Chondrocyte (in vitro differentiated cells): ENCODE measurements at regions not wholly inside any gene's neighbourhood (a gene's known extent, or its start where the extent isn't known, plus 50 kb on each side); places are given as distances from the start of the nearest gene placed in this dataset.

Source experiments
- DNase-seq: peaks from one replicate; pipeline ENCODE4 v3.0.0; 2021; ENCODE audit warnings: mixed read lengths, low spot score
- H3K27ac Mint-ChIP-seq: one replicate; pipeline ENCODE4 v1.8.0; 2021; ENCODE audit warnings: mild to moderate bottlenecking, moderate library complexity, mixed read lengths; ENCODE audit not compliant: unreplicated experiment
- H3K27me3 Mint-ChIP-seq: 2 replicates; pipeline ENCODE4 v1.8.0; 2021; ENCODE audit warnings: low read depth, mixed read lengths
- H3K36me3 Mint-ChIP-seq: 2 replicates; pipeline ENCODE4 v1.8.0; 2021; ENCODE audit warnings: low read depth, mixed read lengths
- H3K4me1 Mint-ChIP-seq: 2 replicates; pipeline ENCODE4 v1.8.0; 2021; ENCODE audit warnings: low read depth, mild to moderate bottlenecking, mixed read lengths
- H3K4me3 Mint-ChIP-seq: one replicate; pipeline ENCODE4 v1.8.0; 2021; ENCODE audit warnings: mild to moderate bottlenecking, moderate library complexity, mixed read lengths; ENCODE audit not compliant: unreplicated experiment
- H3K9me3 Mint-ChIP-seq: 2 replicates; pipeline ENCODE4 v1.8.0; 2021; ENCODE audit warnings: low read depth, mixed read lengths
- TF ChIP-seq, protein P1 (sequence below): fragments of 200-600 bp; sonication (generic); IDR thresholded peaks from 2 replicates; pipeline ENCODE4 v1.5.0; 2021; ENCODE audit warnings: antibody characterized with exemption, mild to moderate bottlenecking, moderate library complexity

DNA sequence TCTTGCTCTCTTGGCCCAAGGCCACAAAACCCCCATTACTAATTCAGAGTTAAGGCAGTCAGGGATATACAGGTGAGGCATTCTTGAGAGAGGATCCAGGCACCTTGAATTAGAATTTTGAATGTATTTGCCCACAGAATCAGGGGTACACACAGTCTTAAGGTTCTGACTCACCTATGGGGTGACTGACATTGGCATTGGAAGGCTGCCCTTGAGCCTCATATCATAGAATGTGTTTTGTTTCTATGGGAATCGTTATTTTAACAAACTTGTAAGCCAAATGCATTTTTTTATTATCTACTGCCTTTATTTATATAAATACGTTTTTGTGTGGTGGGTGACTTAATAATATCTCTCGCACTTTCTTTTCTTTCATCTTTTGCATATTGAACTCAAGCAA lies 218.6 kb upstream of the CITED2 start:
- Mint-ChIP-seq H3K4me3 (no peak overlapping the region), H3K36me3 (no peaks in the 10 kb centered on the region), H3K9me3 (no peaks in the 10 kb centered on the region), H3K4me1 (peaks cover 77% of the 10 kb centered on the region), H3K27ac (no peak overlapping the region), H3K27me3 (no peaks in the 10 kb centered on the region)
- DNase-seq = no peak
- TF ChIP-seq, protein P1, sequence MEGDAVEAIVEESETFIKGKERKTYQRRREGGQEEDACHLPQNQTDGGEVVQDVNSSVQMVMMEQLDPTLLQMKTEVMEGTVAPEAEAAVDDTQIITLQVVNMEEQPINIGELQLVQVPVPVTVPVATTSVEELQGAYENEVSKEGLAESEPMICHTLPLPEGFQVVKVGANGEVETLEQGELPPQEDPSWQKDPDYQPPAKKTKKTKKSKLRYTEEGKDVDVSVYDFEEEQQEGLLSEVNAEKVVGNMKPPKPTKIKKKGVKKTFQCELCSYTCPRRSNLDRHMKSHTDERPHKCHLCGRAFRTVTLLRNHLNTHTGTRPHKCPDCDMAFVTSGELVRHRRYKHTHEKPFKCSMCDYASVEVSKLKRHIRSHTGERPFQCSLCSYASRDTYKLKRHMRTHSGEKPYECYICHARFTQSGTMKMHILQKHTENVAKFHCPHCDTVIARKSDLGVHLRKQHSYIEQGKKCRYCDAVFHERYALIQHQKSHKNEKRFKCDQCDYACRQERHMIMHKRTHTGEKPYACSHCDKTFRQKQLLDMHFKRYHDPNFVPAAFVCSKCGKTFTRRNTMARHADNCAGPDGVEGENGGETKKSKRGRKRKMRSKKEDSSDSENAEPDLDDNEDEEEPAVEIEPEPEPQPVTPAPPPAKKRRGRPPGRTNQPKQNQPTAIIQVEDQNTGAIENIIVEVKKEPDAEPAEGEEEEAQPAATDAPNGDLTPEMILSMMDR = no peak

DNA sequence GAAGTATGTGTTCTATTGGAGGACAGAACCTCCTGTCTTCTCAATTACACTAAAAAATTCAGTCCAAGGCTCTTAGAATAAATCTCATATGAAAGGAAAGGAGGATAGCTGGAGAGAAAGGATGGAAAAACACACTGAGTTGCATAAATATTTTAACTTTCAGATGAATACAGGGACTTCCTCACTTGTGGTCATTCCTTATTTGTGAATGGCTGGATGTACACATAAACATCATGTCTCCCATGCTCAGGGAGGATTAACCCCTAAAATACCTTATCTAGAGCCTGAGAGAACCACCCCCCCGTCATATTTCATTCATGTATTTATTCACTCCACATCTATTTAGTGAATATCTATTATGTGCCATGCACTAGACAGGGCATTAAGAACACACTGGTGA lies 217.6 kb upstream of the CITED2 start:
- Mint-ChIP-seq H3K9me3 (no peaks in the 10 kb centered on the region), H3K4me3 (no peak overlapping the region), H3K27me3 (no peaks in the 10 kb centered on the region), H3K4me1 (peaks cover 77% of the 10 kb centered on the region), H3K27ac (peak overlapping the region; percentile 65), H3K36me3 (no peaks in the 10 kb centered on the region)
- TF ChIP-seq, protein P1 = no peak
- no peak for DNase-seq

DNA sequence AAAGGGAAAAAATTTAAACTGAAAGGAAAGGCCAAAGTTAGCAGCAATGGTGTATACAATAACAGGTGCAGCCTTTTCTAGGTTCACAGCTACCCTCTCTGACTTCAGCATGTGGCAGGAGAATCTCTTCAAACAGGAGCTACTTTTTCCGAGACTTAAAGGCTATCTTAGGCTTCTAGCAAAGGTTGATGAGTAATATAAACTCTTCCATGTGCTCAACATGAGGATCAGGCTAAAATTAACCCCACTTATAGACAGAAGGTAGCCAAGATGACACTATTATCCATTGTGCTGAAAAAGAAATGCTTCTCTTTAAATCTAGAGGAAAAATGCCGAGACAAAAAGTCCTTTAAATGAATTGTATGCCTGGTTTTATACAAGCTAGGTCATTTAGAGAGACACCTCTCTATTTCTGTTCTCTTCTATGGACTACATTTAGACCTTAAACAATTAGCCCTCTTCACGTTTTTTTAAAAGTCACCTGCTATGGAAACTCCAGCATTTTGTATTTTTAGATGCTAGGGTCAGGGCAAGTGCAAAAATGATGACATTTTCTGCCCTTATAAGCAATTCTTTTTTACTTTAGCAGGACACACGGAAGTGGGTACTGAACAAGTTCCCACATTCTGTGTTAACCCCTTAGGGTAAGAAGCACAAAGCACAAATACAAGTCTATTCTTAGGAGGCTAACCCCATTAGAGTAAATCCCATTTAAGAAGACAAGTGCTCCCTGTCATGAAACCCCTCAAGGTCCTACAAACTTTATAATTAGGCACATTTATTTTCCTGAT lies 216.8 kb upstream of the CITED2 start:
- Mint-ChIP-seq H3K36me3 (no peaks in the 10 kb centered on the region), H3K27ac (peak overlapping the region; percentile 65), H3K4me1 (peaks cover 77% of the 10 kb centered on the region), H3K4me3 (no peak overlapping the region), H3K27me3 (no peaks in the 10 kb centered on the region), H3K9me3 (no peaks in the 10 kb centered on the region)
- TF ChIP-seq, protein P1 = no peak
- DNase-seq = no peak

DNA sequence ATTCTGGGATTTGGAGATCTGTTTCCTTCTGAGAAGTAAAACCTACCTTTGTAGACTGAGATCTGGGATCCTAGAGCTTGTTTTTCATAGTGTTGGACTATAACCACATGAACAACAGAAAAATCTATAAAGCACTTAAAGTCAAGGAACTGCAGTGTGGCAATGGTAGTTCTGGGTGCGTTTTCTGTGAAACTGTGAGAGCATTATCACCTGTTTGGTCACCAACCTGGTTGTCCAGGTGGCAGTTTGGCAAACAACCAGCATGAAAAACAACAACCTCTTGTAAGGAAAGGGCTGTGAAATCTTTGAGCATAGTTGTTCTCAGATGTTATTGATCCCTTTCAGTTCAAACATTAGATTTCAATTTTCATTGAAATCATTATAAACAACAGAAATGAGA lies 215.8 kb upstream of the CITED2 start:
- H3K4me1 Mint-ChIP-seq = peaks cover 71% of the 10 kb centered on the region
- no peak for DNase-seq
- H3K36me3 Mint-ChIP-seq = no peaks in the 10 kb centered on the region
- H3K4me3 Mint-ChIP-seq = no peak overlapping the region
- no peaks in the 10 kb centered on the region for H3K27me3 Mint-ChIP-seq
- no peak overlapping the region for H3K27ac Mint-ChIP-seq
- TF ChIP-seq, protein P1 = no peak
- H3K9me3 Mint-ChIP-seq = no peaks in the 10 kb centered on the region

DNA sequence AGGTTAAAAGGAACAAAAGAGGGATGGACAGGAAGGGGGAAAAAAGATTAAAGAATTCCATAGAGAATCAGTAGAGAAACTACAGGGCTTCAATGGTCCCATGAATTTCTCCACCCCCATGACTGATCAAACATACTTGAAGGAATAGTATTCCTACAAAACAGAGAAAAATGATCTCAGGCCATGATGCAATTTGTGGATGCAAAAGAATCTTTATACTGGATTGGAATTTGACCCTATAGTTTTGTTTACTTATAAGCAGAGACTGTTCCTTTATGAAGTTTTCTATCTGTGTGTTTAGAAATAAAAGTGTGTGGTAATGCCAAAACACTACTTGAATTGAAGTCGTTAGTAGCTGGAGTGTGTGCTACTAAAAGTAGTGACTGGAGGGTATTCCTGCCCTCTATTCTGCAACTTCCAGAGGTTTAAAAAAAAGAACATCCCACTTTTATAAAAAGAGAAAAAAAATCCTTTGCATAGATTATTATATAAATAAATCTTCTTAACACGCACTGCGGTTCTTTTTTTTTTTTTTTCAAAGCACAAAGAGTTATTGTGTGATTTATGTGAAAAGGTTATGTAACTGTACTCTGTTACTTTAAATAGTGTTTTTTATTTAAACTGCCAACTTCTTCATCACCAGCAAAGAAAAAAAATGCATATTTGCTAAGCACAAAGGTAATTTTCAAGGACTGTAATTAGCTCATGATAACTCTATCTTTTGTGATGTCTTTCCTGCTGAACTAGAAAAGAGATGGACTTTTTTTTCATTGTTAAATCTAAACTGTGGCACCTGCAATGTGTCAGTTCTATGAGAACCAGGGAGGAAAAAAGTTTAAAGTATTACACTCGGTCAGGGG lies 214.5 kb upstream of the CITED2 start:
- Mint-ChIP-seq H3K4me1 (peaks cover 64% of the 10 kb centered on the region), H3K9me3 (no peaks in the 10 kb centered on the region), H3K36me3 (no peaks in the 10 kb centered on the region), H3K4me3 (no peak overlapping the region), H3K27me3 (no peaks in the 10 kb centered on the region), H3K27ac (peak overlapping the region; percentile 92)
- DNase-seq = no peak
- TF ChIP-seq, protein P1 = no peak
